Epithelial cell of esophagus (primary cell): ENCODE measurements at regions not wholly inside any gene's neighbourhood (a gene's known extent, or its start where the extent isn't known, plus 50 kb on each side); places are given as distances from the start of the nearest gene placed in this dataset.
"Not testable (repeated sequence)": the region's sequence is repeated elsewhere in the genome, so short reads cannot be mapped to it uniquely, and the experiment has no call there.

Experiments used
- DNase-seq: peaks from one replicate; pipeline ENCODE4 v3.0.0; 2010; ENCODE audit warnings: low read depth
- H3K4me3 ChIP-seq: 2 replicates; pipeline ENCODE4 v1.5.1; 2011; ENCODE audit warnings: mild to moderate bottlenecking, low read length, control low read depth
- TF ChIP-seq, protein P1 (sequence below): IDR thresholded peaks from 2 replicates; pipeline ENCODE4 v1.5.1; 2011; ENCODE audit warnings: low read depth, mild to moderate bottlenecking, low read length, control low read depth, inconsistent platforms; ENCODE audit not compliant: insufficient read depth; ENCODE audit errors: missing control alignments

- TF ChIP-seq, protein P1, sequence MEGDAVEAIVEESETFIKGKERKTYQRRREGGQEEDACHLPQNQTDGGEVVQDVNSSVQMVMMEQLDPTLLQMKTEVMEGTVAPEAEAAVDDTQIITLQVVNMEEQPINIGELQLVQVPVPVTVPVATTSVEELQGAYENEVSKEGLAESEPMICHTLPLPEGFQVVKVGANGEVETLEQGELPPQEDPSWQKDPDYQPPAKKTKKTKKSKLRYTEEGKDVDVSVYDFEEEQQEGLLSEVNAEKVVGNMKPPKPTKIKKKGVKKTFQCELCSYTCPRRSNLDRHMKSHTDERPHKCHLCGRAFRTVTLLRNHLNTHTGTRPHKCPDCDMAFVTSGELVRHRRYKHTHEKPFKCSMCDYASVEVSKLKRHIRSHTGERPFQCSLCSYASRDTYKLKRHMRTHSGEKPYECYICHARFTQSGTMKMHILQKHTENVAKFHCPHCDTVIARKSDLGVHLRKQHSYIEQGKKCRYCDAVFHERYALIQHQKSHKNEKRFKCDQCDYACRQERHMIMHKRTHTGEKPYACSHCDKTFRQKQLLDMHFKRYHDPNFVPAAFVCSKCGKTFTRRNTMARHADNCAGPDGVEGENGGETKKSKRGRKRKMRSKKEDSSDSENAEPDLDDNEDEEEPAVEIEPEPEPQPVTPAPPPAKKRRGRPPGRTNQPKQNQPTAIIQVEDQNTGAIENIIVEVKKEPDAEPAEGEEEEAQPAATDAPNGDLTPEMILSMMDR, result no peak
- peak; percentile 88 for DNase-seq
- no peak overlapping the region for H3K4me3 ChIP-seq
These were observed 288.1 kb upstream of the UBE2E3 start for GRCh38 chr2:180692322-180692721.

GRCh38 chr2:180691855-180692223 lies 288.6 kb upstream of the UBE2E3 start:
- DNase-seq, H3K4me3 ChIP-seq: not testable (repeated sequence)

DNA sequence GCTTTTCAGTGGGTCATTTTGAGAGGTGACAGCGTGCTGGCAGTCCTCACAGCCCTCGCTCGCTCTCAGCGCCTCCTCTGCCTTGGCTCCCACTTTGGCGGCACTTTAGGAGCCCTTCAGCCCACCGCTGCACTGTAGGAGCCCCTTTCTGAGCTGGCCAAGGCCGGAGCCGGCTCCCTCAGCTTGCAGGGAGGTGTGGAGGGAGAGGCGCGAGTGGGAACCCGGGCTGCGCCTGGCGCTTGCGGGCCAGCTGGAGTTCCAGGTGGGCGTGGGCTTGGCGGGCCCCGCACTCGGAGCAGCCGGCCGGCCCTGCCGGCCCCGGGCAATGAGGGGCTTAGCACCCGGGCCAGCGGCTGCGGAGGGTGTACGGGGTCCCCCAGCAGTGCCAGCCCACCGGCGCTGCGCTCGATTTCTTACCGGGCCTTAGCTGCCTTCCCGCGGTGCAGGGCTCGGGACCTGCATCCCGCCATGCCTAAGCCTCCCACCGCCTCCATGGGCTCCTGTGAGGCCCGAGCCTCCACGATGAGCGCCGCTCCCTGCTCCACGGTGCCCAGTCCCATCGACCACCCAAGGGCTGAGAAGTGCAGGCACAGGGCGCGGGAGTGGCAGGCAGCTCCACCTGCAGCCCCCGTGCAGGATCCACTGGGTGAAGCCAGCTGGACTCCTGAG lies 289.1 kb upstream of the UBE2E3 start:
- DNase-seq, H3K4me3 ChIP-seq: not testable (repeated sequence)

GRCh38 chr2:180690611-180691010 lies 289.8 kb upstream of the UBE2E3 start:
- DNase-seq, result peak; percentile 80
- H3K4me3 ChIP-seq, result no peak overlapping the region
- TF ChIP-seq, protein P1, result no peak

DNA sequence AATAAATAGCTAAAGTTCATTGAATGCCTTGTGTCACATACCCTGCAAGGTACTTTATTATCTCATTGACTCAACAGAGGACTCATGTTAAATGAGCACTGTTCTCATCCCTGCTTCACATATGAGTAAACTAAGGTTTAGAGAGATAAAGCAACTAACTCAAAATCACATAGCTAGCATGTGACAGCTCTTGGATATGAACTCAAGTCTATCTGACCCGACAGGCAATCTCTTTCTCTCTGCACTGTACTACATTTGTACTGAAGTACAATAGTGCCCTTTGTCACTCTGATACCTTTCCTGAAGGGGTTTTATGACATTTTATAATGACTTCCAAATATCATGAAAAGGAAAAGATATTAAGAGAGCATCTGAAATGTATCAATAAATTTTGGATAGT lies 297.5 kb upstream of the UBE2E3 start:
- TF ChIP-seq, protein P1, result no peak
- no peak for DNase-seq
- no peak overlapping the region for H3K4me3 ChIP-seq

- no peak overlapping the region for H3K4me3 ChIP-seq
- peak; percentile 56 for DNase-seq
- TF ChIP-seq, protein P1, result no peak
These were observed 300.7 kb upstream of the UBE2E3 start for GRCh38 chr2:180679693-180680092.

DNA sequence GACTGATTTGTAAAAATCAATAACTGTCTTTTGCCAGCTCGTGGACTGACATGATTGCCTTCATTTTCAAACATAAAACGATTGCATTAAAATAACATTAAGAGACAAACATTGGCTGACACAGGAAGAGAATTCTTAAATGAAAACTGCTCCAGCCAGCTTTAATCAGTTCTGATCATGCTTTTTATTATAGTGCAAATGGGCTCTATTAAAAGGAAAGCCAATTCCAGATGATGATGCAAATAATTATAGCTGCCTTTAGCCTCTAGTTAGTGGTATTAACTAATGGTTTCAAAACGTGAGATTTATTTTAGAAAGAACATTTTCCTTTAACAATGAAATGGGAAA lies 301.8 kb upstream of the UBE2E3 start:
- no peak for DNase-seq
- TF ChIP-seq, protein P1, result no peak
- H3K4me3 ChIP-seq, result no peak overlapping the region

DNA sequence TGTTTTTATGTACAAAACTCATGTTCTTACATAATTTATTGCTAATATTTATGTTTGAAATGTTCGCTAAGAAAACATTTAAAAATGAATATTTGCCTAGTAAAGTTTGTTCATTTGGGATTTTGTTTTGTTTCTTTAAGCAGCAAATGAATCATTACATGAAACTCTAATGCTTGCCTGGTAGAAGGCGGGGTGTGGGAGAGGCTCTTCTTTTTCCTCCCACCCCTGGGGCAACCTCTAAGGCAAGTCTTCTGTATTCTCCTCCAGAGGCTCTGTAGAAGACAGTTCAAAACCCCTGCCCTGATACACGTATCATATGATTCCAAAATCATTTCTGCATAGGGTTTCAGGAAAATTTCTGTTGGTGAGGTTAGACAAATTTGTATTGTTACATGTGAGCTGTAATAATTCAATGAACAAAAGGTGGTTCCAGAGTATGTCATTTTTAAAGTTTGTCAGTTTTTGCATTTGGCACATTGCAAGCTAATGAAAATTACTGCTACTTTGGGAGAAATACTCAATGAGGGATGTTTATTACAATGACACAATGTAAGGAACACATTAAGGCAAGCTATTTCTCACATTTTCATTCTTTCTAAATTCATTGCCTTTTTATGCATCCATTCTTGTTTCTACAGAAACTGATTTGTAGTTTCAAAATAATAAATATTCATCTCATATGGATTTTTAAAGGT lies 302.3 kb upstream of the UBE2E3 start:
- H3K4me3 ChIP-seq, result no peak overlapping the region
- TF ChIP-seq, protein P1, result no peak
- peak; percentile 81 for DNase-seq
